ENCODE measurements at regions not wholly inside any gene's neighbourhood (a gene's known extent, or its start where the extent isn't known, plus 50 kb on each side); places are given as distances from the start of the nearest gene placed in this dataset.

GRCh38 chr12:92533280-92533890 is 169.4 kb upstream of the PLEKHG7 start:
- no peaks in the 10 kb centered on the region for H3K9me3 ChIP-seq (ENCODE audit: control insufficient read depth in 2 of 2, insufficient read depth in 1 of 2, low read depth in 1 of 2, low read length in 1 of 2)
- H3K27ac ChIP-seq (ENCODE audit: low read depth in 2 of 2, low read length in 1 of 2) = no peak overlapping the region
- no peaks in the 10 kb centered on the region for H3K4me1 ChIP-seq (ENCODE audit: control insufficient read depth in 2 of 2, insufficient read depth in 2 of 2, low read length in 1 of 2)
- 81 to 91% methylated on average over 8 of the region's 8 CpGs for WGBS, 2 donors
- H3K27me3 ChIP-seq (ENCODE audit: control insufficient read depth in 1 of 2, insufficient read depth in 2 of 2, low read length in 2 of 2) = no peaks in the 10 kb centered on the region
- no peak overlapping the region for H3K4me3 ChIP-seq (ENCODE audit: low read depth in 1 of 2, low read length in 2 of 2)
- no peaks in the 10 kb centered on the region for H3K36me3 ChIP-seq (ENCODE audit: control insufficient read depth in 2 of 2, insufficient read depth in 2 of 2, low read length in 1 of 2)

DNA sequence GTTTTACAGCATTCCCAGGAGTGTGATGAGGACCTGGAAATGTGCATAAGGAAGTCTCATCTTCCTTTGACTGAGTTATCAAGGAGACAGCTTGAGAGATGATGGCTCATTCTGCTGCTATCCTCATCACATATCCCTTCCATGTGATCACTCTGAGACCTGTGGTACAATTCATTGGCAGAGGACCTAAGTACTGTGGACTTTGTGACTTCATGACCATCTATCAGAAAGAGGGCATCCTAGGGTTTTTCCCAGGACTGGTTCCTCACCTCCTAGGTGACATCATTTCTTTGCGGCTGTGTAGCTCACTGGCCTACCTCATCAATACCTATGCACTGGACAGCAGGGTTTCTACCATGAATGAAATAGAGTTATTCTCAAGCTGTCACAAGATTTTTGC is 172.1 kb upstream of the PLEKHG7 start:
- Histone ChIP-seq H3K36me3 (ENCODE audit: control insufficient read depth in 2 of 2, insufficient read depth in 2 of 2, low read length in 1 of 2) (no peaks in the 10 kb centered on the region), H3K9me3 (ENCODE audit: control insufficient read depth in 2 of 2, insufficient read depth in 1 of 2, low read depth in 1 of 2, low read length in 1 of 2) (no peaks in the 10 kb centered on the region), H3K27me3 (ENCODE audit: control insufficient read depth in 1 of 2, insufficient read depth in 2 of 2, low read length in 2 of 2) (no peaks in the 10 kb centered on the region), H3K27ac (ENCODE audit: low read depth in 2 of 2, low read length in 1 of 2) (no peak overlapping the region), H3K4me1 (ENCODE audit: control insufficient read depth in 2 of 2, insufficient read depth in 2 of 2, low read length in 1 of 2) (no peaks in the 10 kb centered on the region), H3K4me3 (ENCODE audit: low read depth in 1 of 2, low read length in 2 of 2) (no peak overlapping the region)
- WGBS, 2 donors = 82 to 86% methylated on average over 1 of the region's 1 CpG

DNA sequence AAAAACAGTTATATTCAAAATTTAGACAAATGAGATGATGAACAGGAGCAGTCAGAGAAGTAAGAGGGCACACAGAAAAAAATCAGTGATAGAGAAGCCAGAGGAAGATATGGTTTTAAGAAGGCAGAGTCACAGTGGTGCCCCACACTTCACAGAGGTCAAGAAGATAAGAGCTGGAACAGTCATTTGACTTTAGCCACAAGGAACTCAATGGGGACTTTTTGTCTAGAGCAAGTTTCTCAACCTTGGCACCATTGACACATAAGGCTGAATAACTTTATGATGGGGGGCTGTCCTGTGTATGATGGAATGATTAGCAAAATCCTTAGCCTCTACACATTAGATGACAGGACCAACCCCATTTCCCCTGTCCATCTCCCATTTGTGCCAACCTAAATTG is 172.8 kb upstream of the PLEKHG7 start:
- Histone ChIP-seq H3K4me1 (ENCODE audit: control insufficient read depth in 2 of 2, insufficient read depth in 2 of 2, low read length in 1 of 2) (no peaks in the 10 kb centered on the region), H3K4me3 (ENCODE audit: low read depth in 1 of 2, low read length in 2 of 2) (no peak overlapping the region), H3K27me3 (ENCODE audit: control insufficient read depth in 1 of 2, insufficient read depth in 2 of 2, low read length in 2 of 2) (no peaks in the 10 kb centered on the region), H3K9me3 (ENCODE audit: control insufficient read depth in 2 of 2, insufficient read depth in 1 of 2, low read depth in 1 of 2, low read length in 1 of 2) (no peaks in the 10 kb centered on the region), H3K36me3 (ENCODE audit: control insufficient read depth in 2 of 2, insufficient read depth in 2 of 2, low read length in 1 of 2) (no peaks in the 10 kb centered on the region), H3K27ac (ENCODE audit: low read depth in 2 of 2, low read length in 1 of 2) (no peak overlapping the region)

- Histone ChIP-seq H3K4me3 (ENCODE audit: low read depth in 1 of 2, low read length in 2 of 2) (no peak overlapping the region), H3K27ac (ENCODE audit: low read depth in 2 of 2, low read length in 1 of 2) (no peak overlapping the region), H3K36me3 (ENCODE audit: control insufficient read depth in 2 of 2, insufficient read depth in 2 of 2, low read length in 1 of 2) (no peaks in the 10 kb centered on the region), H3K27me3 (ENCODE audit: control insufficient read depth in 1 of 2, insufficient read depth in 2 of 2, low read length in 2 of 2) (no peaks in the 10 kb centered on the region), H3K9me3 (ENCODE audit: control insufficient read depth in 2 of 2, insufficient read depth in 1 of 2, low read depth in 1 of 2, low read length in 1 of 2) (no peaks in the 10 kb centered on the region), H3K4me1 (ENCODE audit: control insufficient read depth in 2 of 2, insufficient read depth in 2 of 2, low read length in 1 of 2) (no peaks in the 10 kb centered on the region)
- WGBS, 2 donors = 90 to 93% methylated on average over 3 of the region's 3 CpGs
Measured at GRCh38 chr12:92528586-92528985, 174.2 kb upstream of the PLEKHG7 start.

- no peaks in the 10 kb centered on the region for H3K27me3 ChIP-seq (ENCODE audit: control insufficient read depth in 1 of 2, insufficient read depth in 2 of 2, low read length in 2 of 2)
- no peaks in the 10 kb centered on the region for H3K36me3 ChIP-seq (ENCODE audit: control insufficient read depth in 2 of 2, insufficient read depth in 2 of 2, low read length in 1 of 2)
- no peak overlapping the region for H3K27ac ChIP-seq (ENCODE audit: low read depth in 2 of 2, low read length in 1 of 2)
- WGBS, 2 donors = 85 to 90% methylated on average over 2 of the region's 2 CpGs
- no peaks in the 10 kb centered on the region for H3K4me1 ChIP-seq (ENCODE audit: control insufficient read depth in 2 of 2, insufficient read depth in 2 of 2, low read length in 1 of 2)
- H3K4me3 ChIP-seq (ENCODE audit: low read depth in 1 of 2, low read length in 2 of 2) = no peak overlapping the region
- H3K9me3 ChIP-seq (ENCODE audit: control insufficient read depth in 2 of 2, insufficient read depth in 1 of 2, low read depth in 1 of 2, low read length in 1 of 2) = no peaks in the 10 kb centered on the region
Measured at GRCh38 chr12:92528097-92528496, 174.7 kb upstream of the PLEKHG7 start.

DNA sequence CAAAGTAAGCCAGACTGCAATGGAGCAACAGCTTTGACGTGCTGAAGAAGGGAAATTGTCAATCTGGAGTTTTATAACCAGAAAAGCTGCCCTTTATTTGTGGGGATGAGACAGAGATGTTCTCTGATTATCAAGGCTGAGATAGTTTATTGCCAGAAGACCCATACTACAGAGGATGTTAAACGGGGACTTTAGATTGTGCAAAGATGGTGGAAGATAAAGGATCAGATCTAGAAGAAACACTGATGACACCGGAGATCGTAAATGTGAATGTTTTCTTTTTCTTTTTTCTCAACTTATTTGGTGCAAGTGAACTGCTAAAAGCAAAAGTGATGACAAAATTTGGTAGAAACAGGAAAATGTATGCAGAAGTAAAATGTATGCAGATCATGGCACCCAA is 178.3 kb upstream of the PLEKHG7 start:
- H3K4me3 ChIP-seq (ENCODE audit: low read depth in 1 of 2, low read length in 2 of 2) = no peak overlapping the region
- no peaks in the 10 kb centered on the region for H3K36me3 ChIP-seq (ENCODE audit: control insufficient read depth in 2 of 2, insufficient read depth in 2 of 2, low read length in 1 of 2)
- no peaks in the 10 kb centered on the region for H3K9me3 ChIP-seq (ENCODE audit: control insufficient read depth in 2 of 2, insufficient read depth in 1 of 2, low read depth in 1 of 2, low read length in 1 of 2)
- WGBS, 2 donors = 90% methylated on average over 4 of the region's 4 CpGs
- H3K27me3 ChIP-seq (ENCODE audit: control insufficient read depth in 1 of 2, insufficient read depth in 2 of 2, low read length in 2 of 2) = no peaks in the 10 kb centered on the region
- no peak overlapping the region for H3K27ac ChIP-seq (ENCODE audit: low read depth in 2 of 2, low read length in 1 of 2)
- H3K4me1 ChIP-seq (ENCODE audit: control insufficient read depth in 2 of 2, insufficient read depth in 2 of 2, low read length in 1 of 2) = no peaks in the 10 kb centered on the region

DNA sequence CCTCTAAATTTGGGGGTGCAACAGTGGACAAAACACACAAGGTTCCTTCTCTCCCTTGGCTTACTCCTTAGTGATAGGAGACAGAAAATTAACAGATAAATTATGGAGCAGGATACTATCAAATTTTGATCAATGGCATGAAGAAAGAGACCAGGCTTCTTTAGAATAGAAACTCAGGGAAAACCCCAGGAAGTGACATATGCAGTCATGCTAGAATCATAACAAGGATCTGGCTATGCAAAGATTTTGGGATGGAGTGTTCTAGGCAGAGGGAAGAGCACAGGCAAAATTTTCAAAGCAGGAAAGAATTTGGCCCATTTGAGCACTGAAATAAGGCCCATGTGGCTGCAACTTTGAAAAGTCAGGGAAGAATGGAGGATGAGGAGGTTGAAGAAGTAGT is 182.3 kb upstream of the PLEKHG7 start:
- H3K36me3 ChIP-seq (ENCODE audit: control insufficient read depth in 2 of 2, insufficient read depth in 2 of 2, low read length in 1 of 2) = no peaks in the 10 kb centered on the region
- no peak overlapping the region for H3K4me3 ChIP-seq (ENCODE audit: low read depth in 1 of 2, low read length in 2 of 2)
- no peaks in the 10 kb centered on the region for H3K4me1 ChIP-seq (ENCODE audit: control insufficient read depth in 2 of 2, insufficient read depth in 2 of 2, low read length in 1 of 2)
- no peaks in the 10 kb centered on the region for H3K9me3 ChIP-seq (ENCODE audit: control insufficient read depth in 2 of 2, insufficient read depth in 1 of 2, low read depth in 1 of 2, low read length in 1 of 2)
- H3K27ac ChIP-seq (ENCODE audit: low read depth in 2 of 2, low read length in 1 of 2) = no peak overlapping the region
- H3K27me3 ChIP-seq (ENCODE audit: control insufficient read depth in 1 of 2, insufficient read depth in 2 of 2, low read length in 2 of 2) = no peaks in the 10 kb centered on the region

DNA sequence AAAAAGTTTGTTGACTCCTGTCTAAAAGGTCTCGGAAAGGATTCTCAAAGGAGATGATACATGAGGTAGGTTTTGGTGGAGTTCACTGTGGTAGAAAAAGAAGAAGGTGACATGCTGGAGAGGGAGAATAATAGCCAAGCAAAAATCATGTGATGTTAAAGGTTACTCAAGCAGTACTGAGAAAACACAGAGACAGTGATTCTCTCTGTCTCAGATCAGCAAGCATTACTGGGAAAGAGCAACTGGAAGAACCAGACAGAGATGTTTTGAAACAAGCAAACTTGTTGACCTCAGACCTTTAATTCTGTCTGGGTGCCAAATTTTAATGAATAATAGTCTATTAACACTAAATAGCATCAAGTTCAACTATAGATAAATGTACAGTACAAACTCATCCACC is 183.5 kb upstream of the PLEKHG7 start:
- H3K27me3 ChIP-seq (ENCODE audit: control insufficient read depth in 1 of 2, insufficient read depth in 2 of 2, low read length in 2 of 2) = no peaks in the 10 kb centered on the region
- WGBS, 2 donors = 90 to 94% methylated on average over 1 of the region's 1 CpG
- H3K4me3 ChIP-seq (ENCODE audit: low read depth in 1 of 2, low read length in 2 of 2) = no peak overlapping the region
- no peak overlapping the region for H3K27ac ChIP-seq (ENCODE audit: low read depth in 2 of 2, low read length in 1 of 2)
- no peaks in the 10 kb centered on the region for H3K36me3 ChIP-seq (ENCODE audit: control insufficient read depth in 2 of 2, insufficient read depth in 2 of 2, low read length in 1 of 2)
- no peaks in the 10 kb centered on the region for H3K4me1 ChIP-seq (ENCODE audit: control insufficient read depth in 2 of 2, insufficient read depth in 2 of 2, low read length in 1 of 2)
- no peaks in the 10 kb centered on the region for H3K9me3 ChIP-seq (ENCODE audit: control insufficient read depth in 2 of 2, insufficient read depth in 1 of 2, low read depth in 1 of 2, low read length in 1 of 2)

- WGBS, 2 donors = 64 to 75% methylated on average over 4 of the region's 4 CpGs
- Histone ChIP-seq H3K4me1 (ENCODE audit: control insufficient read depth in 2 of 2, insufficient read depth in 2 of 2, low read length in 1 of 2) (no peaks in the 10 kb centered on the region), H3K9me3 (ENCODE audit: control insufficient read depth in 2 of 2, insufficient read depth in 1 of 2, low read depth in 1 of 2, low read length in 1 of 2) (no peaks in the 10 kb centered on the region), H3K36me3 (ENCODE audit: control insufficient read depth in 2 of 2, insufficient read depth in 2 of 2, low read length in 1 of 2) (no peaks in the 10 kb centered on the region), H3K27me3 (ENCODE audit: control insufficient read depth in 1 of 2, insufficient read depth in 2 of 2, low read length in 2 of 2) (no peaks in the 10 kb centered on the region), H3K4me3 (ENCODE audit: low read depth in 1 of 2, low read length in 2 of 2) (no peak overlapping the region), H3K27ac (ENCODE audit: low read depth in 2 of 2, low read length in 1 of 2) (no peak overlapping the region)
Measured at GRCh38 chr12:92518071-92518470, 184.7 kb upstream of the PLEKHG7 start.

DNA sequence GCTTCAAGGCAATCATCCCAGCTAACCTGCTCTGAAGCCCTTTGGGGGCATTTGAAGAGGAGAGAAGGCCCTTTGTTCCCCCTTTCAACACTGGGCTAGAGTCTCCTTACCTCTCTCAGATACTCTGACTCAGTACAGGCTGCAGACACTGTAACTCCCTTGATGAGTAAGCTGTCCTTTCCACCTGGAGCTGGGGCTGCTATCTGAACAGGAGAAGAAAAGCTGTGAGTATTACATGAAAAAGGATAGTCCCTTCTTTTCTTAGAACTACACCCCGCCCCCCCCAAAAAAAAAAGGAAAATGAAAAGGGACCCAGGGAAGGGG is 186.6 kb upstream of the PLEKHG7 start:
- H3K36me3 ChIP-seq (ENCODE audit: control insufficient read depth in 2 of 2, insufficient read depth in 2 of 2, low read length in 1 of 2) = no peaks in the 10 kb centered on the region
- no peaks in the 10 kb centered on the region for H3K27me3 ChIP-seq (ENCODE audit: control insufficient read depth in 1 of 2, insufficient read depth in 2 of 2, low read length in 2 of 2)
- 85 to 88% methylated on average over 1 of the region's 1 CpG for WGBS, 2 donors
- H3K4me1 ChIP-seq (ENCODE audit: control insufficient read depth in 2 of 2, insufficient read depth in 2 of 2, low read length in 1 of 2) = no peaks in the 10 kb centered on the region
- H3K4me3 ChIP-seq (ENCODE audit: low read depth in 1 of 2, low read length in 2 of 2) = no peak overlapping the region
- no peaks in the 10 kb centered on the region for H3K9me3 ChIP-seq (ENCODE audit: control insufficient read depth in 2 of 2, insufficient read depth in 1 of 2, low read depth in 1 of 2, low read length in 1 of 2)
- H3K27ac ChIP-seq (ENCODE audit: low read depth in 2 of 2, low read length in 1 of 2) = peak overlapping the region in 1 of 2 donors; percentile 31
